ENCODE measurements at regions not wholly inside any gene's neighbourhood (a gene's known extent, or its start where the extent isn't known, plus 50 kb on each side); places are given as distances from the start of the nearest gene placed in this dataset.
A peak's percentile ranks its signal among the peaks of the same experiment; 100 is the strongest.

DNA sequence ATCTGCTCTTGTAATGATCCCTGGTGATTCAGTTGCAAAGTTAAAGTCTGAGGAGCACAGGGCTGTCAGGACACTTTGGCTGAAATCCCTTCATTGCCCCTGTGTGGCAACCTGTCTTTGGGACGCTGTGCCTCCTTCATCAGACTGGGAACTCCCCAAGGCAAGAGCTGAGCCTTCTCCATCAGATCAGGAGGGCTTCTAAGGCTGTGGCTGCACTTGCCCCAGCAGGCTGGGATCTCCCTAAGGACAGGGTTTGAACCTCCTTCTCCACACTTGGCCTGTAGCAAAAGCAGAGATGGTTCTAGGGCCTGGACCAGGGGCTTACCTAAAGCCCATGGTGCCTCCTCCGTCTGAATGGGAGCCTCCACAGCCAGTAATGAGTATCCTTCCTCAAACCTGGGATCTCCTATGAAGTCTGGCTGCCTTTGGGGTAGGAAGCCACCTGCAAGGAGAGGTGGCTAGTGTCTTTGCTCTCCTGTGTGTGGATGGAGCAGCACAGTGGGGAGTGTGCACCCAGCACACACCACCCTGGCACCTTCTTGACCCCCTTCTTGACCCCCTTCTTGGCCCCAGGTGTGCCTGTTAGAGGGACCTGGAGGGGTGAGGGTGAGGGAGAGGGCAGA is 79.0 kb upstream of the NKD1 start:
- DNase-seq: peak in 1 of 14 donors; percentile 18

DNA sequence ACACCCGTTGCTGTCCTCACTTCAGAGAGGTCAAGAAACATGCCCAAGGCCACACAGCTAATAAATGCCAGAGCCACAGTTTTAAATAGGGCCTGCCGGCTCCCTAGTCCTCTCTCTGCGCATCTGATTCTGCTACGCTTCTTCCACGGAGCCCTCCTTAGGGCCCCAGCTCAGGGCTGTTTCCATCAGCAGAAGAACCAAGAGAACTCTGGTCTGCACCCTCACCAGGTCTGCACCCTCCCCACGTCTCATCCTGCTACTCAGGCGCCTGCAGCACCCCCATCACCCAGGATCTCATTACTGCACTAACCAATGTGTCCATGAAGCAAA is 79.5 kb upstream of the NKD1 start:
- DNase-seq: no peak

DNA sequence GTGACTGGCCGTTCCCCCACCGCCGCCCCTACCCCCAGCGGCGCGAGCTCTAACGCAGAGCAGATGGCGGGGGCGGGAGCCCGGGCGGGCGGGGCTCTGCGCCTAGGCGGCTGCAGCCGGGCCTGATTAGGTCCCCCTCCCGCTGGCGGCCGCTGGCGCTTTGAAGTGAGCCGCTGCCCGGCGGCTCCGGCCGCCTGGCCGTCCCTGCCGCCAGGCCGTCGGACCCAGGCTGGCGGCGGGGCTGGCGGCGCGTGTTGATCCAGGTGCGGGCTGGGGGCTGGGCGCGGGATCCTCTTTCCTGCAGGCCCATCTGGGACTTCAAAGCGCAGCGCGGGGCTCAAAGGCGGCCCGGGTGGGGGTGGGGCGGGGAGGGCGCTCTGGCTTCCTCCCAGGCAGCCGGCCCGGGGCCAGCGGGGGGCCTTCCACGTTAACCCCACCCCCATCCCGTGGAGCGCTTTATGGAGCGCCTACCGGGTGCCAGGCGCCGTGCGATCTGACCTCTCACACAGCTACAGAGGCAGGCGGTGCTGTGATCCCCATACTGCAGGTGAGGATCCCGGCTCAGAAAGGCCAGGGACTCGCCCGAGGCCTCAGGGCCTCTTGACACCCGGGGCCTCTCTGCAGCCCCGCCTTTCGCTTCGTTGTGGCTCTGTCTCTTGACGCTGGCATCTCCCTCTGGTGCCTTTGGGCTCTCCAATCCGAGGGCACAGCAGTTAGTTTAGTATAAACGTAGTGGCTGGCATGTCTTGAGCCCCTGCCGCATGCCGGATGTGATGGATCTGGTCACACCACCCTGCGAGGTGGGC is 80.0 kb upstream of the NKD1 start:
- peak in 8 of 14 donors; percentile 16 to 51 (median 24) for DNase-seq

DNA sequence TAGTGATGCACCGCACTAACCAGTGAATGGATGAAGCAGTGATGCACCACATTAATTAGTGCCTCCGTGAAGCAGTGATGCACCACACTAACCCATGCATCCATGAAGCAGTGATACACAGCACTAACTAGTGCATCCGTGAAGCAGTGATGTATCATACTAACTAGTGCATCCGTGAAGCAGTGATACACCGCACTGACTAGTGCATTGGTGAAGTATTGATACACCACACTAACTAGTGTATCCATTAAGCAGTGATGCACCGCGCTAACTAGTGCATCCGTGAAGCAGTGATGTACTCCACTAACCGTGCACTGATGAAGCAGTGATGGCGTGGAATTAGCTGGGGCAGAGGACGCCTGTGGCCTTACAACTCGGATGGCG is 80.6 kb upstream of the NKD1 start:
- no peak for DNase-seq

DNA sequence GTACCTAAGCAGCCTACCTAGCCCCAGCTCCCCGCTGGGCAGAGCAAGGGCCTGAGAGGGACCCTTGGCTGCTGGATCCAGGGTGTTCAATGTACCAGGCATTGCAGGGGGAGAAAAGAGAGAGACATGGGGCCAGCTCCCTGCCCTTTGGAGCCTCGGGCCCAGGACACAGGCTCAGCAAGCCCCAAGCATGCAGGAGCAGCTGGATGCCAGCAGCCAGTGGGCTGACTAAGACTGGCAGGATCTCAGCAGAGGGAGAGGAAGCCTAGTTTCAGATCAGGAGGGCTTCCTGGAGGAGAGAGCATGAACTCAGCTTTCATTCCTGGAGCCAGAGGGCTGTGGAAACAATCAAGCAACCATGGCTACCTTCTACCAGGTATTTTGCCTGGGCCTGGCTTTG is 82.0 kb upstream of the NKD1 start:
- no peak for DNase-seq

DNA sequence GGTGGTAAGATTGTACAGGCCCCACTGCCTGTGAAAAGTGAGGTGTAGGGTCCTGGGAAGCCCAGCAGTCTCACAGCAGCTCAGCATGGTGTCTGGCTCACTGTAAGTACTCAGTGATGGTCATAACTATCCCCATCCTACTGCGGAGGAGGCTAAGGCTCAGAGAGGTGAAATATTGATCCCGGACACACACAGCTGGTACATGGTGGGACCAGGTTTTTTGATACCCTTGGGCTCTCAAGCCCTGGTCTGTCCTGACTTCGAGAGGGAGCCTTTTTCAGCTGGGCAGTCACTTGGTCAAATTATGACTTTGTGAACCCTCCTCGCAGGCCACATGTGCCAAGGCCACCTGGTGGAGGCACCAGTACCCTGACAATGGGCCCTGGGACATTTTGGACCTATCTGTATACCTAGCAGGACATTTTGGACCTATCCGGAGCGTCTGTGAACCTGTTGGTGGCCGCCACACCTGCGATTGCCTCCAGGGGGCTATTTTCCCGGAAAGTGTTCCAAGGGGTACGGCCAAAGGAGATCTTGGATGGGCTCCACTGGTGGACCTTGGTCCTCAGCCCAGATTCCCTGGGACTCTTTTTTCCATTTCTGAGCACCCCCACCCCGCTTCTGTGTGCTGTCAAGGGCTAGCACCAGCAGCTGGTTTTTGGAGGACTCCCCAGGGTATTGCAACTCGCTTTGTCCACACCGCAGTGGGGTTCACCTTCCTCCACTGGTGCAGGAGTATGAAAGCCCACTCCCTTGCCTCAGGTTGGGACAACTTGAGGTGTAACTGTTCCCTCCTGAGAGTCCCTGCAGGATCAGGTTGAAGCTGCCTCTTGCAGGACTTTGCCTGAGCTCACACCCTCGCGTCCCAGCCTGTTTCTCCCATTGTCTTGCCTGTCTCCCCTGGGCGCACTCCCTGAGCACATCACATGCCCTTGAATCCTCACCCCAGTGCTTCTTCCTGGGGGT is 83.6 kb upstream of the NKD1 start:
- no peak for DNase-seq

DNA sequence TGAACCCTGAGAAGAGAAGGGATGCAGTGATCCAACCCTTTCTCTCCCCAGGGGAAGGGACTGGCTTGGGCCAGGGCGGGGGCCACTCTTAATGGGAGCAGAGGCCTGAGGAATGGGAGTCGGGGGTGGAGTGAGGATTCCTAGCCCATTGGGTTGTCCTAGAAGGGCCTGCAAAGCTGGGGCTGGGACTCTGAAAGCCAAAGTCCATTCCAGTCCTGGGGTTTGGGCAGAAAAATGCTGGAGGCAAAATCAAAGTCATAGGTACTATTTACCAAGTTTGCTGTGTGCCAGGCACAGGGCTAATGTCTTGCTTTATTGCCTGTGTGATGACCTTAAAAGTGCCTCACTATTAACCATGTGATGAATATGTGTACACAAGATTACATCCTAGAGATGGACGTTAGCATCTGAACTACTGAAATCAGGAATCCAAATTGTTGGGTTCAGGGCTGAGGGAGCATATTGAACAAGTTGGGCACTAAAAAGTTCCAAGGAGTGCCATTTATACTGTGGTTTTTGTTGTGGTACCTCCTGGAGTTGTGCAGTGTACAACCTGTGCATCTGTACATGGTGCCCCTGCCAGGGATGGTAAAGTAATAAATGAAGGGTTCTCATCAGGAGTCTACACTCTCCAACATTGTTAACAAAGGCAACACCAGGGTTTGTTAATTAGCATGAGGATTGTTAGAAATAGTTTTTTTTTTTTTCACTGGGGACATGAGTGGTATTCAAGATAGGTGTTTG is 84.4 kb upstream of the NKD1 start:
- no peak for DNase-seq

DNA sequence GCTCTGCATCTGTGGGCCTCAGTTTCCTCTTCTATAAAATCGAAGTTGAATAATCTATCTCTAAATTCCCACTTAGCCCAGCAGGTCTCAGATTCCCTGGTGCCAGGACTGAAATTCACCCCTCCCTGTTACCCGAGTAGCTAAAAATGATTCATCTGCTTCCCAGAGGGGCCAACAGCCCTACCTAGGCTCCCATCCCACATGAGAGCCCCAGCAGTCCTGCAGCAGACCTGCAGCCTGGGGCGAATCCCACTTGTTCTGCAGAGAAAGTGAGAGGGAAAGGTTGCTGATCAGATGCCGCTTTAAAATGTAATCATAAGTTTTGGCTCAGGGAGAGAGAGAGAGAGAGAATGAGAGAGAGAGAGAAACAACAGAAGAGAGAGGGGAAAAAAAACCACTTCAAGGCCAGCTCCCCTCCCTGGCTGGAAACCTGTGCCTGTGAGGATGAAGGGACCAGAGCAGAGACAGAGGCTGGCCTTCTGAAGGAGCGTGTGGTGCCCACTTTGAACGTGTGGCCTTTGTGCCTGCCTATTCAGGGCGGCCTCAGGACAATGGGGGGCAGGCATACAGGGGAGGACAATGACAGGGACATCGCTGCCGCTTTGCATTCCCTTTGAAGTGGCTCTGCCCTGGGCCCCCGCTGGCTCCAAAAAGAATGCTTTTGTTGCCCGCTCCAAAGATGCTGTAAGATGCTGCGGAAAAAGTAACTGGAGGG is 85.2 kb upstream of the NKD1 start:
- no peak for DNase-seq

DNA sequence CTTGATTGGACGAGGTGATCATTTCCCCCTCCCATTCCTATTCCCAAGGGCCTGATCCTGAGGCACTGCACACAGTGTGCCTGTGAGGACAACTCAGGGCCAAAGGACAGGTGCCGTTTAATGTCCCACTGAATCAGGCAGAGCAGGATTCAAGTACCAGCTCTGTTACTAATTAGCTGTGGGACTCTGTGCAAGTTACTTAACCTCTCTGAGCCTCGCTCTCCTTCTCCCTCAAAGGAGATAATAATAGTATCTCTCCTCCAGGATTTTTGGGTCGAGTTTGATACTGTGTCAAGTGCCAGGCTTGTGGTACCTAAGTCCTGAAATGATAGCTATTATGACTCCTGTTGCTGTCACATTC is 86.8 kb upstream of the NKD1 start:
- DNase-seq: no peak

DNA sequence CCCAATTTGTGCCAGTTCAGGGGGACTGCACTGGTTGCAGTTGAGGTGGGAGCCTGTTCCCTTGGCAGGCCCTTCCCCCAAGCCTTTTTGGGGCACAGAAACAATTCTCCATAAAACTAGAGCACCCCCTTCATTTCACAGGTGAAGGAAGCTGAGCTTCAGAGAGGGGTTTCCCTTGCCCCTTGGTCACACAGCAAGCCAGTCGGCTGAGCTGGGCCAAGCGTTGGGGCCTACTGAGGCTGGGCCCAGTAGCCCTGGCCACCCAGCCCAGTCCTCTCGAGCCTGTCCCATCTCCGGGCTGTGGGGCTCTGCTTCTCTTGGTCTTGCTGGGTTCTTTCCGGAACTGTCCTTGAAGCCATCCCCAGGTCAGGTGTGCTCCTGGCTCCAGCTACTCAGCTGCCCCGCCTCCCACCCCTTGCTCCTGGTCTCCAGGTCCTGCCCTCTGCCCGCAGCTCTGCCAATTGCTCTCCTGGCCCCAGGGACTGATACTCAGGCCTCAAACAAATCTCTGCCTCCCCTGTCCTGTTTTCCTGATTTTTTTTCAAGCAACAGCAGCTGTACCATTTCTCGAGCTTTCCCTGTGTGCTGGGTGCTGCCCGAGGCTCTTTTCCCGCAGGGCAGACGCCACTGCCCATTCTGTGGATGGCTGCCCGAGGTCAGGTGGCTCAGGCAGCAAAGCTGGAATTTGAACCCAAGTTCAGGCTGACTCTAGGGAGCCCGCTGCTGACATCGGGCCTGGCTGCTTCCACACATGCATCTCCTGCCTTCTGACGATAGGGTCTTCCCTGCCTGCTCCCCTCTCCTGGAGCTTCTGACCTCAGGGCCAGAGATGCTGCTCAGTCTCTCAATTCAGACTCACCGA is 87.4 kb upstream of the NKD1 start:
- DNase-seq: no peak

DNA sequence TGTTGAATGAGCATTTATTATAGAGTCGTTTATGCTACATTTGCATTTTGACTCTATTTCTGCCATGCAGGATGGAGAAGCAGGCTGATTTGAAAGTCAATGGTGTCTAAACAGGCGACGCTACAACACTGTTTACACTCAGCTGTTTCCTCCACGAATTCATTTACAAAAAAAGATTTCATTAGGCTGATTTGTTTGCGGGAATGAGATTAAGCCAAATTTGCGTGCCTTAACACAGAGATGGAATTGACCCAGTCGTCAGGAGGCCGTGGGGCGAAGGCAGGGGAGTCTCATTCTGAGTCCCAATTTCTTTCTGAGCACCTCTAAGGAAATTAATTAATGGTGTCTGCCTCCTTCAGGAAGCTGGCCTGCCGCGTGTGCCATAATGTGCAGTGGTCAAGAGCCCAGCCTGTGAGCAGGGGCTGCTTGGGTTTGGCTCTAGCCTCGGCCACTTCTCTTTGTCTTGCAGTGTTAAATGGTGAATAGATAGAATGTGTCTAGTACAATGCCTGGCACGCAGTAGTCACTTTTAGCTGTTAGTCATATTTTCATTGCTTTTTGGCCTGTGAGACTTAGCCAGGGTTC is 88.6 kb upstream of the NKD1 start:
- no peak for DNase-seq

DNA sequence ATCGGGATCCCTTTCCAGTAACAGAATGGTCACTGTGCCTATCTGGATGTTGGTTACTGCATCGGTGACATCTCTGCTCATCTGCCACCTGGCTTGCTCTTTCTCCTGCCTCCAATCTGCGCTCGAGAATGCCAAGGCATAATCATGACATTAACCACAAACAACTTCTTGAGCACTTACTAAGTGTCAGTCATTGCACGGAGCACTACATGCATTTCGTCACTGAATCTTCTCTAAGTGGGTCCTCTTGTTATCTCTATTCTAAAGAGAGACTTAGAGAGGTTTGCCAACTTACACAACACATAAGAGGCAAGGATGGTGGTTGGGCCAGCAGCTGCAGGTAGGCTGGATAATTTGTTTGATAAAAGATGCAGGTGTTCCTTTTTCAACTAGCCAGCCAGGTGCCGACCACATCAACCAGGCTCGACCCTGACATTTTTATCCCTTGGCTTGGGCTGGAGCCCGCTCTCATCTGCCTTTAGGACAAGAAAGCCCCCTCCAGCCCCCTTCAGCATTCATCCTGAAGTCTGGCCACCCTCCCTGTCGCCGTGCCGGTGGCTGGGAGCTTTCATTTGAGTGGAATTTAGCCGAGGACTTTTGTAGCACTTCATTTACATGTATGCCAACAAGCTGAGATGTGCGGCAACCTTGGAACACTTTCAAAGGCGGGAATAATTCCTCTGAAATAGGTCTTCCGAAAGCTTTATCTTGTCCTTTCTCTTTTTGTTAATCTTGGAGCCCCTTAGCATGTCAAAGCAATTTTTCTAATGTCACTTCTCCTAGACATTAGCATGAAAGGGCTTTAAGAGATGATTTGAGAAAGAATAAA is 89.3 kb upstream of the NKD1 start:
- DNase-seq: no peak

DNA sequence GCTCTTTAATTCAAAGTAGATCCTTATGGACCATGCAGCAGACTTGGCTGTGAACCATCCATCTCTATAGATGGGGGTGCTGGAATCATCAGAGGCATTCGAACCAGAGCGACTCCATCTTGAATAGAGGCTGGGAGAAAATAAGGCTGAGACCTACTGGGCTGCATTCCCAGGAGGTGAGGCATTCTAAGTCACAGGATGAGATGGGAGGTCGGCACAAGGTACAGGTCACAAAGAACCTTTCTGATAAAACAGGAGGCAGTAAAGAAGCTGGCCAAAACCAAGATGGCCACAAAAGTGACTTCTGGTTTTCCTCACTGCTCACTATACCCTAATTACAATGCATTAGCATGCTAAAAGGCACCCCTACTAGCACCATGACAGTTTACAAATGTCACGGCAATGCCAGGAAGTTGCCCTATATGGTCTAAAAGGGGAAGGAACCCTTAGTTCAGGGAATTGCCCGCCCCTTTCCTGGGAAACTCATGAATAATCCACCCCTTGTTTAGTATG is 89.2 kb upstream of the BRD7 start:
- DNase-seq: no peak

DNA sequence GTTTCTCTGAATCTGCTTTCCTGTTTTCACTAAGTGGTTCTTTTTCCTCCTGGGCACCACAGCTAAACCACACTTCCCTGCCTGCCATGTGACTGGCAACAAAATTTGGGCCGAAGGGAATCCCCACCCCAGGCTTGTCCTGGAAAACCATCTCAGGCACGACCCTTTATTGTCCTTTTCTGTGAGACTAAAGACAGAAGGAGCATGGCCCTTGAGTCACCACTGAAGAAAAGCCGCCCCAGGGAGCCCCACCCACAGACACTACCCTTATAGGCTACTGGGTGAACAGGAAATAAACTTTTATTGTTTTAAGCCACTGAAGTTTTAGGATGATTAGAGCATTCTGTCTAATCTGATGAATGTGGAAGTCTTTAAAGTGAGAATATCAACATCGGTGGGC is 88.6 kb upstream of the BRD7 start:
- DNase-seq: no peak

DNA sequence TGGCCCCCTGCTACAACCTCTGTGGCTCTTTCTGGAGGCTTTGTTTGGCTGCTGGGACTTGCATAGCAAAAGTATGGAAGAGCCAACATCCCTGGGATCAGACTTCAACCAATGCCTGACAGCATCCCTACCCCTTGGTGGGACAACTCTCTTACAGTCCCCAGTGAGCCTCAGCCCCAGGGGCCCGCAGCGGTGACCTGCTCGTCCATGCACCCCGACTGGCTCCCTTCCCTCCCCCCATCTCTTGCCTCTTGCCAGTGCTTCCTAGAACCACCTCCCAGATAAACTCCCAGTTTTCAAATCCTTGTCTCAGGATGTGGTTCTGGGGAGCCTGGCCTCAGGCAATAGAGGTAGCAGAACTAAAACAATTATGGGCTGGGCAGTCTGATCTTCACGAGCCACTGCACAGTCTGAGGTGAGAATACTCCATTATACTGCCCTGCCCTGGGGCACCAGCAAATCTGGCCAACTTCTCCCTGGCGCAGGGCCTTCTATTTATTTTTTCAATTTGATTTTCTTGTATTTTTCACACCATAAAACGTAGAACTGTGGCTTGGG is 86.6 kb upstream of the BRD7 start:
- DNase-seq: no peak

DNA sequence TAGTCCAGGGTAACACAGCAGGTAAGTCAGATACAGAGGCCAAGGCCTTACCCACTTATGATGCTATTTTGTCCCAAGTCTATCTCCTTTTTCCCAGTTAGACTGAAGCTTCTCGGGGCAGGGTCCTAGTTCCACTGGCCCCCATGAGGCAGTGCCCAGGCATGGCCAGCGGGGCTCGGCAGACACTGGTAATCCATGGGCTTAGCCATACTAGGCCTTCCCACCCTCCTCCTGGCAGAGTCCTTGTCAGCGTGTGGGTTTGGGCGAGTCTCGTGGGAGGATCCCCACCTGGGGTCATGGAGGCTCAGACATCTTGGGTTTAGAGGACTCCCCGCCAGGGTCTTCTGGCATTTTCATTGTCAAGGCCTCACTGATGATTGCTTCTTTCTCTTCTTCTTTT is 84.7 kb upstream of the BRD7 start:
- no peak for DNase-seq

DNA sequence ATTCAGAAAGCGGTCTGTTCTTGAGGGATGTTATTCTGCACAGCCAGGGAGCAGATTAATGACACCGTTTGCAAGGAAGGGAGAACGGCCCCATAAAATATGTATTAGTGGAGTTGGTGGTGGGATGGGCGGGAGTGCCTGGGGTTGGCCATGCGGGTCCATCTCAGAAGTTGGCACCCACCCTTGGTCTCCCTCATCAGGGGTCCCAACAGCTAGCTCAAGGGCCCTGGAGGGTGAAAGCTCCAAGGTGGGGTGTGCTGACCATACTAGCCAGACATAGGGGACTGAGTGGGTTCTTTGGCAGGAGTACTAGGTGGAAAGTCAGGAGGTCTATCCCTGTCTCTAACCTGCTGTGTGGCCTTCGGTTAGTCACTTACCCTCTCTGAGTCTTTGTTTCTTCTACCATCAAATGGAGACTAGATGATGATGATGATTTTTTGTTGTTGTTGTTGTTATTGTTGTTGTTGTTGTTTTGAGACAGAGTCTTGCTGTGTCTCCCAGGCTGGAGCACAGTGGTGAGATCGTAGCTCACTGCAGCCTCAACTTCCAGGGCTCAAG is 83.2 kb upstream of the BRD7 start:
- DNase-seq: no peak

DNA sequence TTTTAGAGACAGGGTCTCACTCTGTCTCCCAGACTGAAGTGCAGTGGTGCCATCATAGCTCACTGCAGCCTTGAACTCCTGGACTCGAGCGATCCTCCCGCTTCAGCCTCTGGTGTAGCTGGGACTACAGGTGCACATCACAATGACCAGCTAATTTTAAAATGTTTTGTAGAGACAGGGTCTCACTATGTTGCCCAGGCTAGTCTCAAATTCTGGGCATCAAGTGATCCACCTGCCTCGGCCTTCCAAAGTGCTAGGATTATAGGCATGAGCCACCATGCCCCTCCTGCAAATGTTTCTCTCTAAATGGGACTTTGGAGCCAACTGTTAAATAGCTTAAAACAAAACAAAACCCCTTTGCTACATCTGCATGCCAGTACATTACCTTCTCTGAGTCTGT is 82.2 kb upstream of the BRD7 start:
- no peak for DNase-seq

DNA sequence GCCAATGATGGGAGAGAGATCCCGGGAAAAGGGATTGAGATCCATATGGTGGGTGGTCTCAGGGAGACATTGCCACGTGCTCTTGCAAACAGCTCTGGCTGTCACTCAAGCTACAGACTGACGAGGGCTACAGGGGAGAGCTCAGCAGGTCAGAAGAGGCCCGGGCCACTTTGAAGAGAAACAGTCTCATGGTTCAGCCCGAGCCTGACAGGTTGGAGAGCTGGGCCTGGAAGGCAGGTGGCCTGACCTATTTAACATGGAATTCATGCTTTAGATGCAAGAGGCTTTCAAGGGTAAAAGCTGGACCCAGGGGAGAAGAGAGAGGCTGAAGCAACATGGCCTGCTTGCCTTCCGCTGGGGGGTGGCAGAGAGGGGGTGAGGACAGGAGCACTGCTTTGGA is 81.0 kb upstream of the BRD7 start:
- no peak for DNase-seq
